HG03457 (cell line): ENCODE measurements at regions not wholly inside any gene's neighbourhood (a gene's known extent, or its start where the extent isn't known, plus 50 kb on each side); places are given as distances from the start of the nearest gene placed in this dataset.
A peak's percentile ranks its signal among the peaks of the same experiment; 100 is the strongest.

Source experiments
- ATAC-seq: cut with Tn5 transposase; IDR thresholded peaks from one replicate; pipeline ENCODE4 v1.9.1; 2021; ENCODE audit warnings: moderate number of reproducible peaks; ENCODE audit not compliant: unreplicated experiment

DNA sequence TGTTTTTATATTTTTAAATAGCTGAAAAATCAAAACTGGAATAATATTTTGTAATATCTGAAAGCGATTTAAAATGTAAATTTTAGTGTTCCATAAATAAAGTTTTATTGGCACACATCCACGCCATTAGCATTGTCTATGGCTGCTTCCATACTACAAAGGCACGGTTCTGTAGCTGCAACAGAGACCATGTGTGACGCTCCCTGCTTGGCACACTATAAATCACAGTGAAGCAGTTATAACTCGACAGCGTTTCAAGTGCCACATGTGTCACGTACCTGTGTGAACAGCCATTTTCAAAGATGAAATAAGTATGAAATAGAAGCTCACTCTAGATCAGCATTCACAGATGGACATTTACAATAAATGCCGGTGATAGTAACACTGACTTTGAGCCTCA lies 810.1 kb upstream of the WWC1 start:
- no peak for ATAC-seq

GRCh38 chr5:167482555-167482954 lies 808.9 kb upstream of the WWC1 start:
- ATAC-seq = no peak

GRCh38 chr5:167485061-167485774 lies 806.2 kb upstream of the WWC1 start:
- ATAC-seq = no peak

DNA sequence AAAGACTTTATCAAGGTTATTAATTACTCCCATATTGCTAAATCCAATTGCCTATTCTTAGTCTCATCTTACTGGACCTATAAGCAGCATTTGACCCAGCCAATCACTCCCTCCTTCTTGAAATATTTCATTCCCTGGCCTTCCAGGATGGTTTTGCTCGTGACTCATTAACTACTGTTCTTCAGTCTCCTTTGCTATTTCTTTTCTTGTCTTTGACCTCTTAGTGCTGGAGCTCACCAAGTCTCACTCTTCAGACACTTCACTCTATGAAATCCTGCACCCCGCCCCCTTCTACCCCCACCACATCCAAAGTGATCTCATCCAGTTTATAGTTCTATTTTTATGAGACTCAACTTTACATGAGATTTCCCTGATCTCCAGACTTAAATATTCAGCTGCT lies 803.1 kb upstream of the WWC1 start:
- ATAC-seq = no peak

DNA sequence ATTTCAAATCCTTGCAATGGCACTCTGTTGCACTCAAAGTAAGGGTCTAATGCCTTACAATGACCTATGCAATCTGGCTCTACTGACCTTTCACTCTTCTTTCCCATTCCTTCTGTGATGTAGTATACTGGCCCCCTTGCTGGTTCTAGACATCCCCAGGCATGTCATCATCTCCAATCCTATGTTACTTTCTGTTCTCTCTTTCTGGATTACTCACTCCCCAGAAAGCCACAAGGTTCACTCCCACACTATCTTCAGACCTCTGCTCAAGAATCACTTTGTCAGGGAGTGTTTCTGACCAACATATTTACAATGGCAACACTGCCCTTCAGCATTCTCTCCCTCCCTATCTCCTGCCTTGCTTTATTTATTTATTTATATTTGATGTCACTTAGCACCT lies 802.2 kb upstream of the WWC1 start:
- peak; percentile 89 for ATAC-seq

GRCh38 chr5:167503926-167504720 lies 787.3 kb upstream of the WWC1 start:
- ATAC-seq = no peak

GRCh38 chr5:167507463-167508233 lies 783.8 kb upstream of the WWC1 start:
- no peak for ATAC-seq

DNA sequence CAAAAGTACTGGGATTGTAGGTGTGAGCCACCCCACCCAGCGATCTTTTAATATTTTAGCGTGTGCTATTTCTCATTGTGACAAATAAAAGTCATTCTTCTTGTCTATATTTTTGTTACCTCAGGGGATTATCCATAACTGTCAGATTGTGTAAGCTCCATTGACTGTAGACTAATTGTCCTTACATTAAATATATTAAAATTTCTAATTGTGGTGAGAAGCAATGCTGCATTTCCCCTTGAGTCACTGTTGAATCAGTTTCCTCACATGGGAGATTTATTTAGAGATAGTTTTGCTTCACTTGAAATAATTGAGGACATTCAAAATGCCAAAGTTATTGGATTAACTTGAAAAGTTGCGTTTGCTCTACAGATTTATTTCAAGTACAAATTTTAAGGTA lies 782.4 kb upstream of the WWC1 start:
- no peak for ATAC-seq

- no peak for ATAC-seq
Measured at GRCh38 chr5:167511276-167511675, 780.2 kb upstream of the WWC1 start.

DNA sequence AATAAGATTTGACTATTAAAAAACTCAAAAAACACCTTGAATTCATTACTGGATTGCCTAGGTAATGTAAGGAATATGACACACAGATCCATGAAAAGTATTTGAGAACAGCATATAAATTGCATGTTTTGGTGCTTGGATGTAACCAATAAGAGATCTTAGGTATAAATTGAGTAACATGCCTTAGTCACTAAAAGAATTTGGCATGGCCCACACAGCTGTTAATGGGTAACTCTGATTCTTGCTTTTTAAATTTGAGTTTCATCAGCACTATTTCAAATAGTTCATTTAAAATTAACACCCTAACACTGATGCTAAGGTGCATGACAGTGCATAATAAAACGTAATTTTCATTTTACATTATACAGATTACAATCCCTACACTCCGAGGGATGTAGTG lies 779.3 kb upstream of the WWC1 start:
- ATAC-seq = no peak

DNA sequence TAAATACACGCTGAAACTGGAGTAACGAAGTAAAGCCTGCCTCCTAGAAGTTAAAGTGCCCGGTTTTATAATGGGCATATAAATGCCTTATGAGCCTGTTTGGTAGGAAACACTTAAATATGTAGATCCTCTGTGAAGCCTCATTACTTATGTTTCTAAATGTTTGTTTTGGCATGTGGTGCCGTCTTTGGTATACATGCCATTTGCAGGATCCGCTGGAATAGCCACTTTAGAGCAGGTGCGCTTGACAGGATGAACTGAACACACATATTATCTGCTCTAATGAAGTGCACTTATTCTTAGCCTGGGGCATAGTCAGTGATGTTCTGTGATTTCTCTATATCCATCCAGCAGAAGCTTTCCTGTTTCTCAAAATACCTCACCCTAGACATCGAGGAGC lies 778.1 kb upstream of the WWC1 start:
- no peak for ATAC-seq

- ATAC-seq = no peak
Measured at GRCh38 chr5:167514461-167514860, 777.0 kb upstream of the WWC1 start.

- no peak for ATAC-seq
Measured at GRCh38 chr5:167525004-167525403, 766.4 kb upstream of the WWC1 start.

DNA sequence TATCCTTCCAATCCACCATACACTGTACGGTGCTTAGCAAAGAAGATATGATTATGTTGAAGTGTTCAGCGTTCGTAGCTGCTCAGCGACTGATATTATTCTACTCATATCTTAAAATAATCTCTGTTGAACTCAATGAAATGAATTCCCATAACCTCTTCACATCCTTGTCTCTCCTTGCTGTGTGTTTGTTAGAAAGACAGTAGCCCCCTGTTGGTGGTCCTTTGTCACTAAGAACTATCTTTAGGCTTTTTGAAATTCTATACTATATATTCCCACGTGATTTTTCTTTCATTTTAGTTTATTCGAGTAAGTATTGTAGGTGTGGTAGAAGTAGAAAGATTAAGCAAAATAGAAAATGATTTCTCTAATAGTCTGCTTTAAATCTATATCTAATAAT lies 762.8 kb upstream of the WWC1 start:
- no peak for ATAC-seq

GRCh38 chr5:167530548-167530947 lies 760.9 kb upstream of the WWC1 start:
- ATAC-seq = no peak

- no peak for ATAC-seq
Measured at GRCh38 chr5:167533814-167534795, 757.3 kb upstream of the WWC1 start.

GRCh38 chr5:167539747-167540146 lies 751.7 kb upstream of the WWC1 start:
- no peak for ATAC-seq

DNA sequence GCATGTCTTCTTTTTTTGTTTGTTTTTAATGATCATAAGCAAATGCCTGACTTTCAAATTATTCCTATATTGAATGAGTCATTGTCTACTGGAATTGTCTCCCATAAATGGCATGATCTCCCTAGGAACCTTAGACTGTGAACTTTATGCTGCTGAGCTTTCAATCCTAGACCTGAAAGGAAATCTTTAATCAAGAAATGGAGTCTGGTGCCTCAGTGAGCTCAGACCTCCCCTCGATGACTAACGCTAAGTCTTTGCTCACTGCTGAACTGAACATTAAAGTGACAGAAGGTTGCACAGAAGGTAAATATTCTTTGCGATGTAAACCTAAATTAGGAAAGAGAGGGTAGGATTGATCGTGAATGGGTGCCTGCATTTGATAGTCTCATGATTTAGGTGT lies 745.2 kb upstream of the WWC1 start:
- no peak for ATAC-seq

GRCh38 chr5:167552356-167552755 lies 739.1 kb upstream of the WWC1 start:
- no peak for ATAC-seq

DNA sequence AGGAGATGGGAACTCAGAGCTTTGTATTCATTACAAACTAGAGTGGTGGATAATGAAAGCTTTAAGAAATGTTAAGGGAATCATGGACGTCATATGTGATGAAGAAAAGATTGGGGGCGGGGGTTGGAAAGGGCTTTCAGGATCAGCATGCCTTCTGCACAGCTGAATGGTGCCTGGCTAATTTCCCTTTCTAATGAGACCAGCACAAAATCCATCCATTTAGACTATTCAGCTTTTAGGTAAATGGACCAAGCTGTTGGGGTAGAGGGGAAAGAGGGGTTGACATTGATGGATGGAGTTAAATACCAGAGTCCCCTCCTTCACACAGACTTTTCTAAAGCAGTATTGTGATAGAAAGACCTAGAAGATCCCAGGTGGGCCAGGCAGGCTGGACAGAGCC lies 737.9 kb upstream of the WWC1 start:
- no peak for ATAC-seq
